A673 (cell line): ENCODE measurements at regions not wholly inside any gene's neighbourhood (a gene's known extent, or its start where the extent isn't known, plus 50 kb on each side); places are given as distances from the start of the nearest gene placed in this dataset.

Source experiments
- EZH2 ChIP-seq: fragments of 200-600 bp; sonication (generic); IDR thresholded peaks from 2 replicates; pipeline ENCODE4 v1.6.1; 2017; ENCODE audit warnings: borderline replicate concordance, low read depth, mild to moderate bottlenecking, mixed read lengths, antibody characterized with exemption, low read length; ENCODE audit not compliant: poor library complexity, severe bottlenecking
- TF ChIP-seq, protein P1 (sequence below): fragments of 300-800, 200-600 bp; sonication (generic); conservative IDR thresholded peaks from 2 replicates; pipeline ENCODE4 v1.5.1; 2017; ENCODE audit warnings: low read depth, mild to moderate bottlenecking, antibody characterized with exemption, low read length, moderate library complexity, mixed read lengths

DNA sequence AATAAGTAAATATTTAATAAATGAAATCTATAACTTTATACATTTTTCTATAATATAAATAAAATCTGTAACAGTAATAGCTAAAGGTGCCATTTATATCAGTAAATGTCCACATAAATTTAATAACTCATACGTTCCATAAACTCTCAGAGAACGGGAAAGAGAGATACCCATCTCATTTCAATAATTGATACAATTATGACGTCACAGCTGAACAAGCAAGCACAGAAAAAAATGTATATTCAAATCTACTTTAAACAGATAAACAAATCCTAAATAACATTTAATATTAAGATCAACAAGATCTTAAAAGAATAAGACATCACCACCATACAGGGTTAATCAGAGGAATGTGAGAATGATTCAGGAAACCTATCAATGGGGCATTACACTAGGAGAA, 1136.5 kb downstream of the TBC1D22A start:
- TF ChIP-seq, protein P1, sequence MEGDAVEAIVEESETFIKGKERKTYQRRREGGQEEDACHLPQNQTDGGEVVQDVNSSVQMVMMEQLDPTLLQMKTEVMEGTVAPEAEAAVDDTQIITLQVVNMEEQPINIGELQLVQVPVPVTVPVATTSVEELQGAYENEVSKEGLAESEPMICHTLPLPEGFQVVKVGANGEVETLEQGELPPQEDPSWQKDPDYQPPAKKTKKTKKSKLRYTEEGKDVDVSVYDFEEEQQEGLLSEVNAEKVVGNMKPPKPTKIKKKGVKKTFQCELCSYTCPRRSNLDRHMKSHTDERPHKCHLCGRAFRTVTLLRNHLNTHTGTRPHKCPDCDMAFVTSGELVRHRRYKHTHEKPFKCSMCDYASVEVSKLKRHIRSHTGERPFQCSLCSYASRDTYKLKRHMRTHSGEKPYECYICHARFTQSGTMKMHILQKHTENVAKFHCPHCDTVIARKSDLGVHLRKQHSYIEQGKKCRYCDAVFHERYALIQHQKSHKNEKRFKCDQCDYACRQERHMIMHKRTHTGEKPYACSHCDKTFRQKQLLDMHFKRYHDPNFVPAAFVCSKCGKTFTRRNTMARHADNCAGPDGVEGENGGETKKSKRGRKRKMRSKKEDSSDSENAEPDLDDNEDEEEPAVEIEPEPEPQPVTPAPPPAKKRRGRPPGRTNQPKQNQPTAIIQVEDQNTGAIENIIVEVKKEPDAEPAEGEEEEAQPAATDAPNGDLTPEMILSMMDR, result no peak
- no peak for TF ChIP-seq EZH2
